ENCODE measurements at regions not wholly inside any gene's neighbourhood (a gene's known extent, or its start where the extent isn't known, plus 50 kb on each side); places are given as distances from the start of the nearest gene placed in this dataset.

DNA sequence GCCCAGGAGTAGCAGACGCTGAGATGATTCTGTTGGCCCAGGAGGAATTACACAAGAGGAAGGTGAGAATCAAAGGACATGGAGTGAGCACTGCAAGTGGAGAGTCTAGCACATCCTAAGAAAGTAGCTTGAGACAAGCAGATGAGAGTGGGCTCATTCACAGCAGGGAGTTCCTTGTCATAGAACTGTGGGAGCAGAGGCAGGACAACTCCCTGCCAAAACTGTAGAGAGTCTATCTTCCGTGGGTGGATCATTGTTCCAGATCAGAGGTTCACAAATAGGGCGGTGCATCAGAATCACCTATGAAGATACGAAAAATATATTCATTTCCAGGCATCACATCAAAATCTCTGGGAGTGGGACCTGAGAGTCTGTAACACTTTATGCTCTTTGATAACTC lies 288.9 kb upstream of the C16orf82 start:
- Histone ChIP-seq H3K79me2 (ENCODE audit: low read depth) (no peaks in the 10 kb centered on the region), H3K4me2 (no peak overlapping the region), H2AFZ (replicated peaks) (no peak overlapping the region), H3F3A (ENCODE audit: low read depth) (no peaks in the 10 kb centered on the region), H3K27me3 (peaks cover 54% of the 10 kb centered on the region), H3K4me3 (no peak overlapping the region), H3K9ac (no peak overlapping the region), H3K36me3 (no peaks in the 10 kb centered on the region), H3K4me1 (no peaks in the 10 kb centered on the region), H3K27ac (no peak overlapping the region), H4K20me1 (ENCODE audit: low read depth) (no peaks in the 10 kb centered on the region), H3K9me3 (ENCODE audit: low read depth) (no peaks in the 10 kb centered on the region)
- Mint-ChIP-seq H3K36me3 (no peaks in the 10 kb centered on the region), H3K4me3 (no peak overlapping the region), H3K27me3 (ENCODE audit: insufficient read depth, low read depth) (peaks cover 14% of the 10 kb centered on the region), H3K4me1 (no peaks in the 10 kb centered on the region), H3K27ac (no peak overlapping the region), H3K9me3 (no peaks in the 10 kb centered on the region)
- no peak for DNase-seq (ENCODE audit: low spot score)
- no peak for TF ChIP-seq EZH2phosphoT487 (IDR thresholded peaks at IDR 0.05)
- TF ChIP-seq CTCF (IDR thresholded peaks at IDR 0.05) = no peak
- TF ChIP-seq EZH2 (IDR thresholded peaks at IDR 0.05) = no peak

GRCh38 chr16:26787924-26788323 lies 278.8 kb upstream of the C16orf82 start:
- peaks cover 6% of the 10 kb centered on the region for H3K4me1 Mint-ChIP-seq
- no peak for TF ChIP-seq CTCF (IDR thresholded peaks at IDR 0.05)
- TF ChIP-seq EZH2phosphoT487 (IDR thresholded peaks at IDR 0.05) = no peak
- TF ChIP-seq EZH2 (IDR thresholded peaks at IDR 0.05) = no peak
- H3K4me2 ChIP-seq = no peak overlapping the region

DNA sequence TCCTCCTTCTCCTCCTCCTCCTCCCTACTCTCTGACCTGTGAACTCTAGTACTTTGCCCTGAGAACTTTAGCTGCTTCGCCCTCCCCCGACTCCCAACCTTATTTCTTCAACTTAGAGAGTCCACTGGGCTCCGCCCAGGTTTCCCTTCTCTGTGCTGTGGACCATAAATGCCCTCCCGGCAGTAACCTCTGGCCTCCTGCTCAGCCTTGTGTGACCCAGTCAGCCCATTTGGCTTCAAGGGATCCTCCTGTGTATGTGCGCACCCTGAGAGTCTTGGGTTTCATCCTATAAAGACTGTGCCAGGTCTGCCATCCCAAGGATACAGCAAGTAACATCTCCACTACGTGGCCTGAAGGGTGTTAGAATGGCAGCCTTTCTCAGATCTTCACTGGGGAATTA lies 275.6 kb upstream of the C16orf82 start:
- no peak overlapping the region for H3K27ac ChIP-seq
- TF ChIP-seq CTCF (IDR thresholded peaks at IDR 0.05) (no peak), EZH2 (IDR thresholded peaks at IDR 0.05) (no peak), EZH2phosphoT487 (IDR thresholded peaks at IDR 0.05) (no peak)
- H3K36me3 Mint-ChIP-seq = no peaks in the 10 kb centered on the region
- H3K27me3 Mint-ChIP-seq (ENCODE audit: insufficient read depth, low read depth) = peaks cover 7% of the 10 kb centered on the region
- no peak for DNase-seq (ENCODE audit: low spot score)
- H3K36me3 ChIP-seq = no peaks in the 10 kb centered on the region
- H3K9me3 ChIP-seq (ENCODE audit: low read depth) = no peaks in the 10 kb centered on the region
- no peak overlapping the region for H3K4me3 Mint-ChIP-seq
- no peak overlapping the region for H3K27ac Mint-ChIP-seq
- no peak overlapping the region for H3K4me2 ChIP-seq
- peaks cover 12% of the 10 kb centered on the region for H3K4me1 Mint-ChIP-seq
- H3K9me3 Mint-ChIP-seq = peaks cover 2% of the 10 kb centered on the region
- no peak overlapping the region for H2AFZ ChIP-seq (replicated peaks)
- no peak overlapping the region for H3K9ac ChIP-seq
- H3F3A ChIP-seq (ENCODE audit: low read depth) = no peaks in the 10 kb centered on the region
- no peaks in the 10 kb centered on the region for H4K20me1 ChIP-seq (ENCODE audit: low read depth)
- H3K4me3 ChIP-seq = no peak overlapping the region
- H3K27me3 ChIP-seq = no peaks in the 10 kb centered on the region
- H3K4me1 ChIP-seq = no peaks in the 10 kb centered on the region
- H3K79me2 ChIP-seq (ENCODE audit: low read depth) = no peaks in the 10 kb centered on the region

More at GRCh38 chr16:26787924-26788323, 278.8 kb upstream of the C16orf82 start:
- H3F3A ChIP-seq (ENCODE audit: low read depth) = no peaks in the 10 kb centered on the region
- H3K4me3 ChIP-seq = no peak overlapping the region
- no peak overlapping the region for H3K27ac ChIP-seq
- no peak overlapping the region for H2AFZ ChIP-seq (replicated peaks)
- no peaks in the 10 kb centered on the region for H3K9me3 ChIP-seq (ENCODE audit: low read depth)
- no peak overlapping the region for H3K9ac ChIP-seq
- no peaks in the 10 kb centered on the region for H3K36me3 Mint-ChIP-seq
- no peaks in the 10 kb centered on the region for H4K20me1 ChIP-seq (ENCODE audit: low read depth)
- H3K27me3 Mint-ChIP-seq (ENCODE audit: insufficient read depth, low read depth) = peaks cover 9% of the 10 kb centered on the region
- no peak for DNase-seq (ENCODE audit: low spot score)
- no peaks in the 10 kb centered on the region for H3K4me1 ChIP-seq
- H3K27ac Mint-ChIP-seq = no peak overlapping the region
- H3K27me3 ChIP-seq = no peaks in the 10 kb centered on the region
- H3K79me2 ChIP-seq (ENCODE audit: low read depth) = no peaks in the 10 kb centered on the region
- H3K36me3 ChIP-seq = no peaks in the 10 kb centered on the region
- H3K4me3 Mint-ChIP-seq = no peak overlapping the region
- H3K9me3 Mint-ChIP-seq = no peaks in the 10 kb centered on the region
